GM18499 (cell line): ENCODE measurements at regions not wholly inside any gene's neighbourhood (a gene's known extent, or its start where the extent isn't known, plus 50 kb on each side); places are given as distances from the start of the nearest gene placed in this dataset.
A peak's percentile ranks its signal among the peaks of the same experiment; 100 is the strongest.

Experiments
- ATAC-seq: cut with Tn5 transposase; IDR thresholded peaks from one replicate; pipeline ENCODE4 v1.9.1; 2021; ENCODE audit warnings: moderate number of reproducible peaks; ENCODE audit not compliant: insufficient read depth, unreplicated experiment

DNA sequence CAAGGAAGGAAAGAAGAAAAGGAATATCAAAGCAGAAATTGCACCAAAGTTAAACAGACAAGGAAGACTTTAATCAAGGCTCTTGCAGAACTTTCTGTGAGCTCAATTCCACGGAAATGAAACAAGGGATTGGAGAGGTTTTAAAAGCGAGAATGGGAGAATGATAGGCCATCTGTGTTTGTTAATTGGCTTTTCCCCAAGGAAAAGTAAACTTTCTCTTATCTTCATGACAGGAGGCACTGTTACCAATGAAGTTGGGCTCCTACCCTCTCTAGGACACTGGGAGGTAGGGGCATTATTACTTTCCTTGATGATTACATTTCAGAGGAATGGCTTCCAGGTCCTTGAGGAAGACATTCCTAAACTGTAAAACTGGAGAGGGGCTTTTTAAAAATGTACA, 328.8 kb upstream of the NWD2 start:
- ATAC-seq, result no peak

DNA sequence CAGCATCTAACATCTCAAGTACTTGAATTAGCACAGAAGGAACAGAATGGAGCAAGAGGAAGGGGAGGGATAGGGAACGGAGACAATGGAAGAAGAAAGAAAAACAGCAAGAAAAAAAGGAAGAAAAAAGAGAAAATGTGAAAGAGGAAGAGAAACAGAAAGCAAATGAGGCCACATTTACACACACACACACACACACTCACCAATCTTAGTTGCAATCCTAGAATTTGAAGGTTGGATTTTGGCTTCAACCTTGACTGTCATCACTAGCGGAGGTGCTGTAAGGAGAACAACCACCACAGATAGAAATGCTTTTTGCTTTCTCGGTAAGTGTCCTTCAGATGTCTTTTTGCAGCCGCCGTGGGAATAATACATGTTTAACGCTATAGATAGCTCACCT, 327.1 kb upstream of the NWD2 start:
- no peak for ATAC-seq

DNA sequence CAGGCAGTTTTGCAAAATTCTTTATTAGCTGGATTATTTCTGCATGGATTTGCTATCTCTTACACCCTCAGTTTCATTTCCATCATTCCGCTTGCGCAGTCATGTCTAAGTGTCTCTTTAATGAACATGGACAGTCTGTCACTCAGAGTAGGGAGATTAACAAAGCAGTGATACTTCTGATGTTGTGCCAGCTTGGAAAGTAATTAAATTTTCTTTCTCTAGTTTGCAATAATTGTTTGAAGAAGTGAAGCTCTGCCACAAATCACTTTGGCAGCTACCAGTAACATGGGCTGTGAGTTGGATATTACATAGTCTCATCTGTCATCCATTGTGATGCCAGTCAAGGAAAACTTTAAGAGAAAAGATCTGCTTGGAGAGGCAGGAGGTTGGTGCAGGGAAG, 324.8 kb upstream of the NWD2 start:
- ATAC-seq, result no peak

DNA sequence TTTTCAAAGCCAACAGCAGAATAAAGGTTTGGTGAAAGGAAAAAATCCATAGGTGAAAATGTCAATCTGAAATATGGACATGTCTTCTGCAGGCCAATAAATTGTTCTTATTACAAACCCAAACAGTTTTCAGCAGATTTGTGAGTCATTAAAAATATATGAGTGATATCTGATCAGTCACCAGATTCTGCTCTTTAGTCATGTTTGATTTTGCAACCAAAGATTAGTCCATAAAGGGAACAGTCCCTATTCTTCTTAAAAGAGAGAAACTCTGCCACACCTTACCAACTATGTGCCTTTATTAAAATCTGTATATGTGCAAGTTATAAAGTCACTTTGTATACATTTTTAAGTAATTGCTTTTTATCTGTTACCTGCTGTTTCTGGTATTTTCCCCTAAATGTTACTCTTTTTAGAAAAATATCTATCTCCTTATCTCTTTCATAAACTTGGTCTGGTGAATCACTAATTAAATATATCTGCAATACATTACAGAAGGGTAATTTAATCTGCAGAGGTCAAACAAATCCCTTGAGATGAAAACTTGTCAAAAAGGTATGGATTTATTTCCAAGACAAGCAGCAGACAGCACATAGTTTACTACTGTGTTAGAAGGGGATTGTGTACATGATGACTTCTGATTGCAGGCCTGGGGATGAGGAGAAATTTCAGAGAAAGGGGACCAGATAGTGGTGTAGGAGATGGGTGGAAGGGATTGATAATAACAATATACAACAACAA, 322.9 kb upstream of the NWD2 start:
- no peak for ATAC-seq

DNA sequence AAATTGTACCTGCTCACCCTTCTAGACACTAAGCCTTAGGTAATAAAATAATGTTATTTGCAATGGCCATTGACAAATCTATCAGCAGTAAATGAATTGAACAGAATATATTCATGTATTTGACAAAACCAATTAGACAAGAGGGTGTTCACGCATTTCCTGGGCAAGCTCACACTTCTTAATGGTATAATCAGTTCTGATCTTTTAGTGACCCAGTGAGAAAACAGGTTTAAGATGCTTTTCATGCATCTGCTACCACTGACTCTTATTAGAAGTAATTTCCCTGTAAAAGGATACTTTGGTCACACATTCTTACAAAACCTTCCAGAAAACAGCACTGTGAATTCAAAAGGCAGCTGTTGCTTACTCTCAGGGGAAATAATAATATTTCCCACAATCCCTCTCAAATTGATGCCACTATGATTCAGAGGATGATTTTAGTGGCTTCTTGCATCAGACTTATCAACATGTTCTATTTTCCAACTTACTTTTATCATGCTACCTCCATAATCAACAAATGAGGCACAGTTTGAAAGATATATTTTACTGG, 313.9 kb upstream of the NWD2 start:
- ATAC-seq, result no peak

DNA sequence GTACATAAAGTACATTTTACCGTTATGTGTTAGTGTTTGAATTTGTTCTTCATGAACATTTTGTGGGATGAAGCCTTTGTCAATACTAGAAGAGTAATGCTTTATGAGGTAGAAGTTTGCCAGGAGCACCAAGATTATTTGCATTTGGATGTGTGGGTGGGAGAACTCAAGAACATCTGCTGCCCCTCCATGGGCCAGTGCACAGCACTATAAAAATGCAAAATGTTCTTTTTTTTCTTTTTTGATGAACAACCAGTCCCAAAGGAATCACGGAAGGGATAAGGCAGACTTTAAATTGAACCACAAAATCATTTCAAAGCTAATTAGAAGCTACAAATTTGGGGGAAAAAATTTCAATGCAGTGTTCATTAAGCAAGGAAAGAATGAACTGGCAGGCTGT, 300.3 kb upstream of the NWD2 start:
- ATAC-seq, result no peak

DNA sequence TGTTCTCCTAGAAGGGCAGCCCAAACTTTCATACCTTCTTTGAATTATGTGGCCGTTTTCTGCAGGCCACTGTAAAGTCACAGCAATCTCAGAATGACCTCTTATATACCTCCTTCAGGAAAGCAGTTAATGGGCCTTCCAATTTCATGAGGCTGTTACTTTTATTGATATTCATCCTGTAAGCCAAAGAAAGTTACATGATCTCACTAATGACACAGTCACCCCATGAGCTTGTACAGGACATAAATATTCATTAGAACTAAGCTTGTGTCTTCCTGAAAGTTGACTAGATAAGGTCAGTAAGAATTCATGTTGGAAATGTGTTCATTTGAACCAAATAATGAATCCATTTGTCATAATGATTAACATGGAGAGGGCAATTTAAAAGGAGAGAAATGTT, 283.1 kb upstream of the NWD2 start:
- ATAC-seq, result no peak

DNA sequence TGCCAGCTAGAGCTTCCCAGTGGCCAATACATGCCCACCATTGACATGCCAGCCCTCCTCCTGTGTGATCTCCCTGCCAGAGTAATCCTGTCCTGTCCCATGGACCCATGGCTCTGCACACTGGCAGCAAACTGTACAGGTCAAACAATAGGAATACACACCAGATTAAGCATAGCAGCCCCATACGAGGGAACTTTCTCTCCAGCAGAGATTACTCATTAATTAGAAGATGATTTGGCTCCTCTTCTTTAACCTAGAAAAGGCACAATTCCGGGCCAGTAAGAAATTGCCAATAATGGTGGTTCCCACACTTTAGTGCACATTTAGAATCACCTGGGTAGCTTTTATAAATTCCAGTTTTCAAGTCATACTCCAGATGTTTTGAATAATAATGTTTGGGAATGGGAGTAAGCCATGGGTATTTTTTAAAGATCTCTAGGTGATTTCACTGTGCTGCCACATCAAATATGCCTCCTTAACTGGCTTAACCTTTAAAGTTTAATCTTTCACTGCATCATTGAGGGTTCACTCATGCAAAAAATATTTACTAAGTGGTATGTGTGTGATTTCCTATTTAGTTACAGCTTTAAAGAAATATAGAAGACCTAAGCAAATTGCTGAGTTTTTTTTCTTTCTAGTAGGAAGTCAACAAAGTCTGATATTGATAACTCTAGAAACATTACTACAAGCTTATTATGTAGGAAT, 277.6 kb upstream of the NWD2 start:
- no peak for ATAC-seq

DNA sequence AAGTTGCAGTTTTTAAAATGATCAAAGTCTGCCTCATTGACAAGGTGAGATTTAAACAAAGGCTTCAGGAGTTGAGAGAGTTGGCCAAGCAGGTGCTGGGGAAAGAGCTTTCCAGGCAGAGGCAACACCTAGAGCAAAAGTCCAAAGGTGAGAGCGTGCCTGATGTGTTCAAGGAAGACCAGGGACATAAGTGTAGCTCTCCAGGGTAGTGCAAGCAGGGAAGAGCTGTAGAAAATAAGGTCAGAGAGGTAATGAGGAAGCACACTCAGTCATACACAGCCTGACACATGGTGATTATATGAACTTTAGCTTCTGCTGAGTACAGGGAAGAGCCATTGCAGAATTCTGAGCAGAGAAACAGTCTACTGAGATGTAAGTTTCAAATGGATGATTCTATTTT, 265.0 kb upstream of the NWD2 start:
- no peak for ATAC-seq

DNA sequence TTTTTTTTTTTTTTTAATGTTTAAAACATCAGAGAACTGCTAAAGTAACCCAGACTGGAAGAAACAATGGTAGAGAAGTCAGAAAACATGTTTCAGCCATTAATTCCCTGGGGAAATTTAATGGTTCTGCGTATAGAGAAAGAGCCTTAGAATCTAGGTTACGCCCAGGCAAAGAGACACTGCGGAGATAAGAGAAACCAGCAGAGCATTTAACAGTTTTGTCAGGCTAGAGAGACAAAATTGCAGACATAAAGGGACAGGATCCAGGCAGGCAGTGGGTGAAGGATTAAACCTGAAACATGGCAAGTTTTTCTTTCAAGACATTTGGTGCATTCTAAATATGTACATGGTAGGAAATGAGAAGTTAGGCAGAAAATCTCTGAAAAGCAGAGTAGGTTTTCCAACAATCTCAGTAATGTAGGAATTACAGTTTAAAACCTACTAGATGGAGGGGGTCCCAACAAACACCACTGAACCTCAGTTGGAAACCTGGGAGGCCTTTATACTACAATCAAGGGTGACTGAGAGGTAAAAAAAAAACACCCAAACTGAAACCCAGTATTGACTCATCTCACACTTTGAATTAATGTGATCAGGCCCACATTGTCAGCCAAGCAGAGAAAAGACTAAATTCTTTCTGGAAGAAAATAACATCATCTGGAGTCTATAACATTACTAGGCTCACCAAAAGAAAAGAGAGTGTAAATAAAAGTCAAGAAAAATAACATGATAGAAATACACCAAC, 254.2 kb upstream of the NWD2 start:
- ATAC-seq, result peak; percentile 80

DNA sequence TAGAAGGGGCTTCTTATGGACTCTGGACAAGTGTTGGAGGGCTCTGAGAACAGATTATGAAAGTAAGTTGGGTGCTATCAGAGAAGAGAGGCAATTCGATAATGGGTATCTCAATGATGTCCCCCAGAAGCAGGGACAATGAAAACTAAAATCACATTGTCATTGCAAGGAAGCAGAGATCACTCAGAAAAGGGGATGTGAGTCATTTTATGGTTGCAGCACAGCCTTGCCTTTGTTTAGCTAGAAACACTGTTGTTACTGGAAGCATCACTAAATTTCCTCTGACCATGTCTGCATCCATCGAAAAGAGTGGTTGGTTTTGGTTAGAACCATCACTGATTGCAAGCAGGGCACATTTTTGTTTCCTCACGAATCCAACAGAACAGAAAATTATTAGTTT, 246.8 kb upstream of the NWD2 start:
- peak; percentile 76 for ATAC-seq

DNA sequence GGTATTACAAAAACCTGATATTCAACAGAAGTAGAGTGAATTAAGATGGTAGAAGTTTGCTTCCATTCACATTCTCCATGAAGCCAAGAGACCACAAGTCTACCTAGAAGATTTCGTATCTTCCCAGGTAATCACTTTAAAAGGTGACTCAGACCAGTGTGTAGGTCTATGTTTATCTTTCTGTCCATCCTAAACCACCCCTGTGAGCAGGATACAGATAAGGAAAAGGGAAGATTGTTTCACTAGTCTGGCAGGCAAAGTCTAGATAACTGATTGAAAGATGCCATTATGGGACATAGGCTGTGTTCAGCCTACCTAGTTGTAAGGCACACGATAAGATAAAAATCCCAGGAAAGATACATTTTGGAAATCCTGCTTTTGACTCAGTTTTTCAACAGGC, 244.3 kb upstream of the NWD2 start:
- no peak for ATAC-seq

DNA sequence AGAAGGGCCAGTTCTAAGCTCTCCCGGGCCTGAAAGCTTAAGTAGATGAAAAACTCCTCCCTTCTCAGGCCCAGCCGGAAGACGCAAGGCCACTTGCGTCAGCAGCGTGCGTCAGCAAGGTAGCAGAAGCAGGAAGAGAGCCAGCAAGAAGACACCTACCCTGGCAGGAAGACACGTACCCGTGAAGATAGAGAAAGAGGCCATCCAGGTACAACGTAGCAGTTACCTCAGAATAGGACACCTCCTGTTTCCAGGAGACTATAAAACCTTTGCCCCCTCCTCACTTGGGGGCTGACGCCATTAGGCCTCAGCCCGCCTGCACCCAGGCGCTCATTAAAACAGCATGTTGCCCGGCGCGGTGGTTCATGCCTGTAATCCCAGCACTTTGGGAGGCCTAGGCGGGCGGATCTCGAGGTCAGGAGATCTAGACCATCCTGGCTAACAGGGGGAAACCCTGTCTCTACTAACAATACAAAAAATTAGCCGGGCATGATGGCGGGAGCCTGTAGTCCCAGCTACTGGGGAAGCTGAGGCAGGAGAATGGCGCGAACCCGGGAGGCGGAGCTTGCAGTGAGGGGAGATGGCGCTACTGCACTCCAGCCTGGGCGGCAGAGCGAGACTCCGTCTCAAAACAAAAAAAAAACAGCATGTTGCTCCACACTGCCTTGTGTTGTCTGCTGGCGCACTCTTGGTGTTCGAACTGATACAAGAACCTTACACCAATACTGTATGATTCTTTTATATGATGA, 242.7 kb upstream of the NWD2 start:
- ATAC-seq, result no peak

DNA sequence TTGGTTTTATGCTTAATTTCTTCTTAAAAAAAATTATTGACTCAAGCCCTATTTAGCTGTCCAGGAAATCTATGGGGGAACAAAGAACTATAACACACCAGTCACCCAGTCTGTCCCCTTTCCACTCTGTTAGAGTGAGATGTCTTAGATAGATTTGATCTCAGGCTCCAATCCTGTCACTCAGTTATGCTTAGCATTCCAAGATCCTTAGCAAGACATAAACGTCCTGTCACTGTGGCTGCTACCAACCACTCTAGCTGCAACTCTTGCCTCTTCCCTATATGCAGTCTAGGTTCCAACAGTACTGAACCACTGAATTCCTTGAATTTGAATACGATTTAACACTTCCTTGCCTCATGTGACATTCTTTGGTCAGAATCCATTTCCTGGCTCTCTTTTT, 241.9 kb upstream of the NWD2 start:
- ATAC-seq, result no peak

DNA sequence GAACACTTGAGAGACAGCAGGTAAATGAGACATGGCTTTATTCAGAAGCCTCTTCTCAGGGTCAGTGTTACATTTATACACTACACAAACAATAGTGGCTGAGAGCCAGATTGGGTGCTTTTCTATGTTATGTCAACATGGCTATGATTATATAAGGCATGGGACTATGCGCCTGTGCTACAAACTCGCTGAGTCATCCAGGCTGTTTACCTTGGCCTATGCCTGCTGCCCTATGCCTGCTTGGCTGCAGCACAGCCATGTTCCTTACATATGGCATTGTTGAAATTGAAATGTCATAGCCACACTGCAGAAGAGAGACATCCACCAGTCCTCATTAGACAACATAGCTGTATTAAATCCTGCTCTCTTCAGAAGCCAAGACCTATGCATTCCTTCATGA, 236.3 kb upstream of the NWD2 start:
- ATAC-seq, result no peak

DNA sequence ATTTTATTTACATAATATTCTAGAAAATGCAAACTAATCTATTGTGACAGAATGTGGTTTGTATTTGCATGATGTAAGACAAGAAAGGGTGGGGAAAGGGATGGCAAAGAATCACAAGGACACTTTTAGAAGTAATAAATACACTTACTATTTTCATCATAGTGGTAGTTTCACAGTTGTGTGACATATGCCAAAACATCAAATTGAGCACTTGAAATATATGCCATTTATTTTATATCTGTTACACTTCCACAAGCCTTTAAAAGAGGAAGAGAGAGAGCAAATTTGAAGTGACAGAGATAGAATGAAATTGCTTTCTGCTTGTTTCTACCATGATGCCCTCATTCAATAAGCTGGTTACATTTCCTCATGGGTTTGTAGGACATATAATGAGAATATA, 230.0 kb upstream of the NWD2 start:
- no peak for ATAC-seq

DNA sequence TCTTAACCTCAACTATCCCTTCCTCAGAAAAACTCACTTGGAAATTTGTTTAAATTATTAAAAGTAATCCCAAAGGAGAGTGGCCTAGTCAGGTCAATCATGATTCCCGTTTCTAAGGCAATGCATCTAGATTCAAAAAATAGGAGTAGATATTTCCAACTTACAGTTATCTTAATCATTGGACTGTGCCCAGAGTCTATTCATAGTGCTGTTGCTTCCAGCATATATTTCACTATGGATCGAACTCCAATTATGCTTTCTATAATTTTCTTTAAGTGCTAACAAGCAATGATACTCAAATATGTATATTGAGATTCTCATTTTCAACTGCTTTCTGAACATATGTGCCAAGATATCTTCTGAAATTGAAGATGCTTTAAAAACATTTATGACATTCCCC, 229.2 kb upstream of the NWD2 start:
- ATAC-seq, result no peak

DNA sequence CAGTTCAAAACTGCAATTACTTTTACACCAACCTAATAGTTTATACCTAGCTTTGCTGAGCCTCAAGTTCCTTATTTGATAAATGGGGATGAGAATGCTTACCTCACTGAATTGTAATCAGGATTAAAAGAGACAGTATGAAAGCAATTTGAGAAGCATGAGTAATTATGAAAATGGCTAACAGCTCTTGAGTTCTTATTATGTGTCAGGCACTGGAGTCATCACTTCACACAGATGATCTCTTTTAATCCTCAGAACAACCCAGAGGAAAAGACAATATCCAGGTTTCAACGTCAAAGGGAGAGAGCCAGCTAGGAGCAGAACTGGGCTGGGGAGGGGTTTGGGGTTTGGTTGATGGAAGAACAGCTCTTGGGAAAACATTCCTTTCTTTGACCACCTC, 221.0 kb upstream of the NWD2 start:
- ATAC-seq, result no peak

DNA sequence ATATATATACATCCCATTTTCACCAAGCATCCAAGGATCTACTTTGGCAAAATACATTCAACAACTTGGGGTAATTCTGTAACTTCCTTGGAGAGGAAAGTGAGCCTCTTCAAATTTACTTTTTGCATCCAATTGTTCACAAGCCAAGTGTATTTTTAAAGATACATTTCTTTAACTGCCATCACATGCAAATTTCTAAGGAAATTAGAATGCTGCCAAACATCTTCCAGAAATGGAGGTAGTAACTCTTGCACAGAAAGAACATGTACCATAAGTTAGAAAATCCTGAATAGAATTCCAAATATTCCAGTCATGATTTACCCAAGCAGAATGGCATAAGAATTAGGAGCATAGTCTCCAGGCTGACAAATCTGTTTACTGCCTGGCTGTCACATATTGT, 220.5 kb upstream of the NWD2 start:
- no peak for ATAC-seq

DNA sequence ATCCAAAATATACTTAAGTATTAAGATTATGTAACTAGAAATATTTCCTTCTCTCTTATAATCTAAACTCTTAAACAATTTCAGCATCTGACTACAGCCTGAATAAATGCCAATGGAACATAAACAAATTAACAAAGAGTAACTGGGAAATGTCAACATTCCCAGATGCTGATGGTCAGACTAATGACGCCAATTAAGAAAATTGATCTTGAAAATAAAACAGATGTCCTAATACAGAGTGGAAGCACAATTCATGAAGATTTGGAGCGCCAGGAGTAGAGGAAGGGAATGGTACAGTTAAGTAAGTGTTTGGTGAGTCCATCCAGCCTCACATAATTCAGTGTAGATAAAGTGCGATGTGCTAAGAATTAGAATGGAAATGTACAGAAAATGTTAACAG, 203.7 kb upstream of the NWD2 start:
- no peak for ATAC-seq

DNA sequence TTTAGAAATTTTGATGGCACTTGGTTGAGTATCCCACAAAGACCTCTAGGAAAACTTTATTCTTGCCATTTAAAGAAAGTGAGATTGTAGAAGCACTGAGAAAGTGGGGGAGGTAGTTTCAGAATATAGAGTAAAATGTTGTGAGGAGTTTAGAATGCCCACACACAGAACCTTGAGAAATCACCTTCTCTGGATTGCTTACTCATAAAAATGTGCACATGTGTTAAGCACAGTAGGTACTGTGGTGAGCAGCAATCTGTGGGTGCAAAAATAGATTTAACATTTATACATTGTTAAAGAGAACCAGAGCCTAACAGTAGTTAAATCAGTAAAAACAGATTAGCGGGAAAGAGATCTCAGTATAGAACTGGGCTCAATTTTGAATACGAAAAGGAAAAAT, 201.2 kb upstream of the NWD2 start:
- no peak for ATAC-seq
